GM12878 (cell line): ENCODE measurements at regions not wholly inside any gene's neighbourhood (a gene's known extent, or its start where the extent isn't known, plus 50 kb on each side); places are given as distances from the start of the nearest gene placed in this dataset.

Experiments
- ATAC-seq: fragments of 200-7000 bp; cut with Tn5 transposase; 3 replicates; pipeline ENCODE4 v1.9.1; 2020; ENCODE audit warnings: mild to moderate bottlenecking, moderate library complexity
- BruUV-seq: library from RNA; stranded (reverse); fragments of 400-500 nt; replicated peaks from 2 replicates; lab custom pipeline; 2021; lab: Mats Ljungman, UMichigan
- CTCF ChIA-PET: fragments of 300-600 bp; sonication (Branson Sonifier 250); formaldehyde crosslinking; extraction: SDS; loops from one replicate; lab custom pipeline; 2021; ENCODE audit warnings: inconsistent platforms; lab: Yijun Ruan, JAX
- POLR2A ChIA-PET: fragments of 350-600 bp; formaldehyde crosslinking; extraction: SDS; loops from one replicate; lab custom pipeline; 2021; ENCODE audit warnings: inconsistent platforms; lab: Charles Lee
- RAD21 ChIA-PET: fragments of 300-600 bp; sonication (Branson Sonifier 250); formaldehyde crosslinking; loops from one replicate; lab custom pipeline; 2023; ENCODE audit warnings: antibody characterized with exemption; ENCODE audit not compliant: unreplicated experiment; lab: Charles Lee
- SMC1A ChIA-PET: fragments of 300-600 bp; sonication (Branson Sonifier 250); formaldehyde crosslinking; loops from one replicate; lab custom pipeline; 2023; ENCODE audit not compliant: unreplicated experiment, uncharacterized antibody; lab: Charles Lee
- DNase-seq: peaks from one replicate; pipeline ENCODE4 v3.0.0-alpha.2; 2011; ENCODE audit warnings: low read depth, low spot score
- FAIRE-seq: peaks from 3 replicates; lab custom pipeline; 2011; peaks lifted over from hg19 to GRCh38; lab: Jason Lieb, UNC
- H2AFZ ChIP-seq: 2 replicates; pipeline ENCODE4 v1.6.0; 2011; ENCODE audit warnings: low read depth, low read length, control low read depth; ENCODE audit not compliant: control insufficient read depth
- H3K27ac ChIP-seq: 2 replicates; pipeline ENCODE4 v1.5.1; 2011; ENCODE audit warnings: control low read depth; ENCODE audit not compliant: control insufficient read depth, insufficient read depth
- H3K27me3 ChIP-seq, 2 experiments: replicated peaks in 1 of 2; 2 replicates each; pipeline versions ENCODE4 v1.6.0 to v1.6.1; 2011; ENCODE audit warnings: low read length in 1 of 2; ENCODE audit not compliant: control insufficient read depth in 2 of 2, insufficient read depth in 2 of 2
- H3K36me3 ChIP-seq, 2 experiments: 2 replicates each; pipeline ENCODE4 v1.5.1; 2011; ENCODE audit warnings: low read length in 1 of 2; ENCODE audit not compliant: control insufficient read depth in 2 of 2, insufficient read depth in 2 of 2
- H3K4me1 ChIP-seq: 2 replicates; pipeline ENCODE4 v1.6.1; 2011; ENCODE audit warnings: mild to moderate bottlenecking, low read length, moderate library complexity, mixed read lengths; ENCODE audit not compliant: control insufficient read depth, insufficient read depth
- H3K4me2 ChIP-seq: 2 replicates; pipeline ENCODE4 v1.6.0; 2011; ENCODE audit warnings: control low read depth; ENCODE audit not compliant: control insufficient read depth, insufficient read depth
- H3K4me3 ChIP-seq: fragments of 200-600 bp; sonication (generic); 2 replicates; pipeline ENCODE4 v1.5.1; 2016
- H3K79me2 ChIP-seq: 2 replicates; pipeline ENCODE4 v1.6.0; 2011; ENCODE audit warnings: low read length; ENCODE audit not compliant: control insufficient read depth, insufficient read depth
- H3K9ac ChIP-seq: 2 replicates; pipeline ENCODE4 v1.8.0; 2011; ENCODE audit warnings: low read length, control low read depth, mixed read lengths; ENCODE audit not compliant: control insufficient read depth, insufficient read depth
- H3K9me3 ChIP-seq: replicated peaks from 3 replicates; pipeline ENCODE4 v1.5.1; 2011; ENCODE audit warnings: mild to moderate bottlenecking, low read length; ENCODE audit not compliant: control insufficient read depth, insufficient read depth
- H4K20me1 ChIP-seq: 2 replicates; pipeline ENCODE4 v1.6.0; 2011; ENCODE audit not compliant: control insufficient read depth, insufficient read depth
- ATF7 ChIP-seq: fragments of 450-650 bp; IDR thresholded peaks from 2 replicates; pipeline ENCODE4 v1.6.1; 2016; ENCODE audit warnings: low read depth, mild to moderate bottlenecking
- BCL3 ChIP-seq: IDR thresholded peaks from 2 replicates; pipeline ENCODE4 v1.6.1; 2011; ENCODE audit warnings: borderline replicate concordance, low read depth, mild to moderate bottlenecking, moderate library complexity, low read length; ENCODE audit not compliant: insufficient read depth, poor library complexity, severe bottlenecking
- BRCA1 ChIP-seq: IDR thresholded peaks from 2 replicates; pipeline ENCODE4 v1.6.1; 2011; ENCODE audit warnings: low read depth, low read length, improper control_type of control experiment
- CHD2 ChIP-seq: IDR thresholded peaks from 2 replicates; pipeline ENCODE4 v1.6.1; 2011; ENCODE audit warnings: low read depth, low read length, improper control_type of control experiment, borderline replicate concordance
- FOS ChIP-seq: IDR thresholded peaks from 3 replicates; pipeline ENCODE4 v1.6.1; 2011; ENCODE audit warnings: borderline replicate concordance; ENCODE audit not compliant: insufficient read length; ENCODE audit errors: extremely low read depth
- HDAC6 ChIP-seq: fragments of 200-600 bp; sonication (generic); IDR thresholded peaks from one replicate; pipeline ENCODE4 v1.8.0; 2017; ENCODE audit warnings: antibody characterized with exemption; ENCODE audit not compliant: unreplicated experiment
- MTA2 ChIP-seq: fragments of 450-650 bp; IDR thresholded peaks from 2 replicates; pipeline ENCODE4 v1.6.1; 2016; ENCODE audit warnings: low read depth, mild to moderate bottlenecking, moderate library complexity
- NR2C2 ChIP-seq: IDR thresholded peaks from 2 replicates; pipeline ENCODE4 v1.6.1; 2011; ENCODE audit warnings: borderline replicate concordance, low read depth; ENCODE audit not compliant: control insufficient read depth, insufficient read length
- RUNX3 ChIP-seq: IDR thresholded peaks from 2 replicates; pipeline ENCODE4 v1.6.1; 2012; ENCODE audit warnings: low read length, inconsistent platforms
- SPI1 ChIP-seq: IDR thresholded peaks from 2 replicates; pipeline ENCODE4 v1.6.1; 2011; ENCODE audit warnings: low read depth, mild to moderate bottlenecking, low read length, moderate library complexity, borderline replicate concordance; ENCODE audit not compliant: insufficient read depth
- SREBF1 ChIP-seq: IDR thresholded peaks from 2 replicates; pipeline ENCODE4 v1.6.1; 2012; ENCODE audit warnings: mild to moderate bottlenecking, low read length
- SRF ChIP-seq, 2 experiments: IDR thresholded peaks; 2 replicates each; pipeline ENCODE4 v1.6.1; 2011; ENCODE audit warnings: low read depth in 2 of 2, low read length in 2 of 2, mild to moderate bottlenecking in 1 of 2, moderate library complexity in 1 of 2
- WGBS: methylation state at CpG from one replicate; pipeline ENCODE4 v1.1.6; 2016; ENCODE audit warnings: low lambda C conversion rate; ENCODE audit not compliant: insufficient replicate concordance, insufficient coverage; ENCODE audit errors: missing lambda C conversion rate; 5-methylcytosine and 5-hydroxymethylcytosine counted together
- in situ Hi-C: fragments of 300-500 bp; cut with MboI; formaldehyde crosslinking; loops from 9 replicates; pipeline ENCODE4 v1.14.3; 2018; ENCODE audit warnings: mixed read lengths
- intact Hi-C: fragments of 100-400 bp; cut with micrococcal nuclease; formaldehyde crosslinking; loops from one replicate; pipeline ENCODE4 v1.14.2; 2022; ENCODE audit not compliant: unreplicated experiment
- TF ChIP-seq, protein P1 (sequence below): IDR thresholded peaks from 2 replicates; pipeline ENCODE4 v1.6.1; 2011; ENCODE audit warnings: mild to moderate bottlenecking, low read depth, low read length, moderate library complexity; ENCODE audit not compliant: insufficient replicate concordance

GRCh38 chr22:27593378-27593777 is 208.2 kb downstream of the MN1 start:
- ChIA-PET RAD21 (no interaction called here), POLR2A (no interaction called here)

More at GRCh38 chr22:27593378-27593777, 208.2 kb downstream of the MN1 start:
- no peaks in the 10 kb centered on the region for H3K9me3 ChIP-seq
- no peak for DNase-seq
- H3K36me3 ChIP-seq, result no peaks in the 10 kb centered on the region
- no TSS peak for BruUV-seq
- no peak overlapping the region for H3K4me2 ChIP-seq
- ChIA-PET CTCF (no interaction called here), SMC1A (no interaction called here)
- H3K79me2 ChIP-seq, result no peaks in the 10 kb centered on the region
- intact Hi-C loops, result no loop called here
- H3K27me3 ChIP-seq, result no peaks in the 10 kb centered on the region; a peak in 1 of 4 replicates
- H3K9ac ChIP-seq, result no peak overlapping the region
- FAIRE-seq, result no peak
- no peak for TF ChIP-seq RUNX3
- no peak for TF ChIP-seq SRF (IDR thresholded peaks at IDR 0.05; ENCODE audit: low read depth in 2 of 2, low read length in 2 of 2)
- no peak for TF ChIP-seq SREBF1
- TF ChIP-seq BCL3, result no peak
- TF ChIP-seq, protein P1, sequence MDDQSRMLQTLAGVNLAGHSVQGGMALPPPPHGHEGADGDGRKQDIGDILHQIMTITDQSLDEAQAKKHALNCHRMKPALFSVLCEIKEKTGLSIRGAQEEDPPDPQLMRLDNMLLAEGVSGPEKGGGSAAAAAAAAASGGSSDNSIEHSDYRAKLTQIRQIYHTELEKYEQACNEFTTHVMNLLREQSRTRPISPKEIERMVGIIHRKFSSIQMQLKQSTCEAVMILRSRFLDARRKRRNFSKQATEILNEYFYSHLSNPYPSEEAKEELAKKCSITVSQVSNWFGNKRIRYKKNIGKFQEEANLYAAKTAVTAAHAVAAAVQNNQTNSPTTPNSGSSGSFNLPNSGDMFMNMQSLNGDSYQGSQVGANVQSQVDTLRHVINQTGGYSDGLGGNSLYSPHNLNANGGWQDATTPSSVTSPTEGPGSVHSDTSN, result no peak
- TF ChIP-seq ATF7, result no peak
- TF ChIP-seq NR2C2, result no peak
- no peak for TF ChIP-seq MTA2
- TF ChIP-seq BRCA1, result no peak
- no peak for TF ChIP-seq CHD2
- no peak for TF ChIP-seq HDAC6
- no peak for TF ChIP-seq SPI1
- TF ChIP-seq FOS, result no peak
- in situ Hi-C loops, result no loop called here
- 46% methylated on average over 2 of the region's 2 CpGs for WGBS
- H3K4me1 ChIP-seq, result no peaks in the 10 kb centered on the region
- H3K4me3 ChIP-seq, result no peak overlapping the region
- H4K20me1 ChIP-seq, result no peaks in the 10 kb centered on the region
- no peak overlapping the region for H2AFZ ChIP-seq
- no peak overlapping the region for H3K27ac ChIP-seq
- ATAC-seq, result no peak
